ENCODE measurements at regions not wholly inside any gene's neighbourhood (a gene's known extent, or its start where the extent isn't known, plus 50 kb on each side); places are given as distances from the start of the nearest gene placed in this dataset.

GRCh38 chr13:81493144-81493543 is 1152.2 kb upstream of the SPRY2 start:
- TF ChIP-seq CTCF (IDR thresholded peaks at IDR 0.05) (no peak), POLR2A (IDR thresholded peaks at IDR 0.05) (no peak)
